Caki2 (cell line): ENCODE measurements at regions not wholly inside any gene's neighbourhood (a gene's known extent, or its start where the extent isn't known, plus 50 kb on each side); places are given as distances from the start of the nearest gene placed in this dataset.
"Not testable (repeated sequence)": the region's sequence is repeated elsewhere in the genome, so short reads cannot be mapped to it uniquely, and the experiment has no call there.

Experiments
- DNase-seq: peaks from one replicate; pipeline ENCODE4 v3.0.0-alpha.2; 2015; ENCODE audit warnings: low read depth
- in situ Hi-C: cut with HindIII; loops from 2 replicates; pipeline ENCODE4 v1.10.0; 2016; ENCODE audit warnings: low sequenced_read_pairs, low pct_unique_long_range_greater_than_20kb, mixed read lengths

- DNase-seq, result no peak
- in situ Hi-C loops, result no loop called here
These were observed 129.2 kb upstream of the ECI2 start for GRCh38 chr6:4264601-4265000.

- in situ Hi-C loops, result no loop called here
- DNase-seq, result no peak
These were observed 128.7 kb upstream of the ECI2 start for GRCh38 chr6:4264081-4264480.

- DNase-seq, result no peak
- in situ Hi-C loops, result no loop called here
These were observed 127.2 kb upstream of the ECI2 start for GRCh38 chr6:4262526-4262925.

- no peak for DNase-seq
- in situ Hi-C loops, result no loop called here
These were observed 124.0 kb upstream of the ECI2 start for GRCh38 chr6:4259391-4259790.

GRCh38 chr6:4258733-4259132, 123.4 kb upstream of the ECI2 start:
- in situ Hi-C loops, result no loop called here
- no peak for DNase-seq

GRCh38 chr6:4256969-4257368, 121.6 kb upstream of the ECI2 start:
- in situ Hi-C loops, result no loop called here

GRCh38 chr6:4253604-4254231, 118.3 kb upstream of the ECI2 start:
- in situ Hi-C loops, result no loop called here
- DNase-seq, result peak; percentile 24

More at GRCh38 chr6:4256969-4257368, 121.6 kb upstream of the ECI2 start:
- DNase-seq, result peak; percentile 34

- in situ Hi-C loops, DNase-seq: not testable (repeated sequence)
These were observed 117.1 kb upstream of the ECI2 start for GRCh38 chr6:4252445-4252844.

- in situ Hi-C loops, result no loop called here
These were observed 115.3 kb upstream of the ECI2 start for GRCh38 chr6:4250645-4251044.

GRCh38 chr6:4243832-4244231, 108.5 kb upstream of the ECI2 start:
- DNase-seq, in situ Hi-C loops: not testable (repeated sequence)

More at GRCh38 chr6:4250645-4251044, 115.3 kb upstream of the ECI2 start:
- DNase-seq, result no peak

GRCh38 chr6:4243237-4243636, 107.9 kb upstream of the ECI2 start:
- DNase-seq, result no peak
- in situ Hi-C loops, result no loop called here

- in situ Hi-C loops, result no loop called here
- DNase-seq, result no peak
These were observed 107.2 kb upstream of the ECI2 start for GRCh38 chr6:4242601-4243000.

- in situ Hi-C loops, result no loop called here
These were observed 104.8 kb upstream of the ECI2 start for GRCh38 chr6:4240148-4240547.

GRCh38 chr6:4225161-4225872, 89.9 kb upstream of the ECI2 start:
- DNase-seq, result peak; percentile 7
- in situ Hi-C loops, result no loop called here

More at GRCh38 chr6:4240148-4240547, 104.8 kb upstream of the ECI2 start:
- no peak for DNase-seq

GRCh38 chr6:4224067-4224978, 88.9 kb upstream of the ECI2 start:
- in situ Hi-C loops, result no loop called here
- no peak for DNase-seq

GRCh38 chr6:4220558-4220957, 85.2 kb upstream of the ECI2 start:
- in situ Hi-C loops, result no loop called here
- no peak for DNase-seq

- DNase-seq, in situ Hi-C loops: not testable (repeated sequence)
These were observed 83.4 kb upstream of the ECI2 start for GRCh38 chr6:4218619-4219317.

GRCh38 chr6:4212588-4212987, 77.2 kb upstream of the ECI2 start:
- no peak for DNase-seq
- in situ Hi-C loops, result no loop called here
